Right forelimb (tissue), 1 donor: ENCODE measurements at regions not wholly inside any gene's neighbourhood (a gene's known extent, or its start where the extent isn't known, plus 50 kb on each side); places are given as distances from the start of the nearest gene placed in this dataset.

Experiments used
- DNase-seq: peaks from one replicate; pipeline ENCODE4 v3.0.0-alpha.2; 2018

DNA sequence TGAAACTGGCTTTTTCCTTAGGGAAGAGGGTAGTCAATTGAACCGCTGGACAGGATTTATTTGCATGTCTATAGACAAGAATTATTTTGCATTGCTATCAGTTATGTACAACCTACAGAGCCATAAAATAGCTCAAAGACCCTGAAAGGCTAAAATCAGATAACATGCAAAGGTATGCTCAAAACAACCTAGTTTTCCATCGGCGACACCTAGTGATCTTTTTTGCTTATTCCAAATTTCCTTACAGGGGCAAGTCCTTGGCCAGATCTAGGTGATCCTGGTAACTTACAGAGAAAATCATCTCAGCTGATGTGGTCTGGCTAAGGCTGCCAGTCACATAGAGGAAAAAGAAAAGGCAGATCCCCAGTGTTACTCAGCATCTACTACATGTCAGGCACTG, 141.2 kb upstream of the RPL38 start:
- DNase-seq: no peak

DNA sequence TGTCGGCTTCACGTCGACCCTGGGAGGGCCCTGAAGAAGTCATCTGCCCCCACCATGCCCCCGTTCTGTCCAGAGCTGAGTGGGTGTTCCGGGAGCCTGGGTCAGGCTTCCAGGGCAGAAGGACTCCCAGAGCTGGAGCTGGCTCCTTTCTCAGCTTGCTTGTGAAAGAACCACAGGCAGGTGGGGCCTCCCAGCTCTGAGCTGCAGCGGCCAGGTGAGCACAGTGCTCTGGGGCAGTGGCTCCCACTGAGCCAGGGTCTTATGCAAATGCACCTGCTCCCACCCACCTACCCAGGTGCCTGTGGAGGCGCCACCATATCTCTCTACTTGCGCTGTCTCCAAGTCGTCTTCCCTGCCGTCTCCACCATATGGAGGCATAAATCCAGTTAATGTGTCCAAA, 140.0 kb upstream of the RPL38 start:
- no peak for DNase-seq

DNA sequence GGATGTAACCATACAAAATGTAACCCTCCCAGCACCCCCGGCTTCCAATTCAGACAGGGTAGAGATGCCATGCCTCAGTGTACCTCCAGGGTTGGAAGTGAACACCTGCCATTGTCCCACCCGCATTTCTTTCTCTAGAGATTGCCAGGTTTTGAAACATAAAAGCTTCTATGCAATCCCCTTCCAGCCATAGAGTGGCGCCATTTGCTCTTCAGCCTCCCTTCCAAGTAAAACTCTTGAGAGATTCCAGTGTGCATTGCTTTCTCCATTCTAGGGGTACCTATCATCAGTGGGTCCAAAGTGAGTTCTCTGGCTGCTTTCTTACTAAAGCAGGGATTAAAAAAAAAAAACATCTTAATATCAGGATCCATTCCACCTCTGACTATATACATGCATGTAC, 133.1 kb upstream of the RPL38 start:
- no peak for DNase-seq

DNA sequence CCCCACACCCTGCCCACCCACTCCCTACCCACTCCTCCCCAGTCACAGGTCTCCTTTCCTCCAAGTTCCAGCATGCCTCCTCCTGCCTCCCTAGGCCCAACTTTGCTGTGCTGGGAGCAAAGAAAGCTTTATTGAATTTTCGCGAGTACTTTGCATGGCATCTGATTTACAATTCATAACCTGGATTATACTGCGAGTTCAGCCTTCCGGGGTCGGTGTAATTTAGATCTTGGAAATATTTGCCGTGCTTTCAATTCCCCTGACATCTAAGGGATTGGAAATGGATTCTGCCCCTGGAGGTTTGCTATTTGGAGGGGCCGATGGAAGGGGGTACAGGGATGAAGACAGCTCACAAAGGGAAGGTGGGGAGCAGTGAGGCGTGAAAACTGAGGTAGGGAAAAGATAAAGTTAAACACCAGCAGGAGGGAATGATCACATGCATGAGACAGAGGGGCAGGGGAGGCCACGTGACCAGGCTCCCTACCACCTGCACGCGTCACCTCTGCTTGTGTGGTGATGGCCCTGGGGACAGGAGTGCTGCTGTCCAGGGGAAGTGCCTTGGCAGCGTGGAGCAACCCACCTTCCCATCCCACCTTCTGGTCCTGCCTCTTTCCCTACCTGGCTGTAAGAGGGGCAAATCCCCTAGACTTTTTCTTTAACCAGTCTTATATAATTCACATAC, 132.3 kb upstream of the RPL38 start:
- DNase-seq: no peak

DNA sequence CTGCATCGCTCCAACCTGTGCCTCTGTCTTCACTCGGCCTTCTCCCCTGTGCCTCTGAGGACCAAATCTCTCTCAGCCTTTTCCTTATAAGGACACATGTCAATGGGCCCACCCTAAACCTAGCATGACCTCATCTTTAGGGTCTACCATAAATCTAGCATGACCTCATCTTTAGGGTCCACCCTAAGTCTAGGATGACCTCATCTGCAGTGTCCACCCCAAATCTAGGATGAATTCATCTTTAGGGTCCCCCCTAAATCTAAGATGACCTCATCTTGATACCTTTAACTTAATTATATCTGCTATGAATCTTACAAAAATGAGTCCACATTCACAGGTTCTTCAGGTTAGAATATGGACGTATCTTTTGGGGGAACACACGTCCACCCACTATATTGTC, 131.1 kb upstream of the RPL38 start:
- no peak for DNase-seq

DNA sequence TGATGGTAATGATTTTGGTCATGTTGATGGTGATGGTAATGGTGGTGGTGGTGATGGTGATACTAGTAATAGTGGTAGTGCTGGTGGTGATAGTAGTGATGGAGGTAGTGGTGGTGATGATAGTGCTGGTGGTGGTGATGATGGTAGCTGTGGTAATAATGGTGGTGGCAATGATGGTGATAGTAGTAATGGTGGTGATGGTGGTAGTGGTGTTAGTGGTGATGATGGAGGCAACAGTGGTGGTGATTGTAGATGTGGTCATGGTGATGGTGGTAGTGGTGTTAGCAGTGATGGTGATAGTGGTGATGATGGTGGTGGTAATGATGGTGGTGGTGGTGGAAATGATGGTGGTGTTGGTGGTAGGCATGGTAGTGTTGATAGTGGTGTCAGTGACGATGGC, 127.0 kb upstream of the RPL38 start:
- DNase-seq: no peak

DNA sequence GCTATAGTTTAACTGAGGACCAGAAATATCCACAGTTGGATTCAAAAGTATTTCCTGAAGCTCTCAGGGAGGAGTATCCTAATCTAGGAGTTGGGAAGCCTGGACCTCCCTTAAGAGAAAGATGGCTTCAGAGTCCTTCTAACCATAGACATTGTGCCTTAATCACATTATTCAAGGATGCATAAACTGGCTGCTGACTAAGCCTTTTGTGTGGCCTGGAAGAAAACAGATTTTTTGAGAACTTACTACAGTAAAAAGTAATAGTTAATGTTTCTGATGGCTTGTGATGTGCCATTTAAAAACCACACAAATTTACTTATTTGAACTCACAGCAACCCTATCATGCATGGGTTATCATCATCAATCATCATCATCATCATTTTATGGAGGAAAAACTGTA, 126.2 kb upstream of the RPL38 start:
- no peak for DNase-seq

DNA sequence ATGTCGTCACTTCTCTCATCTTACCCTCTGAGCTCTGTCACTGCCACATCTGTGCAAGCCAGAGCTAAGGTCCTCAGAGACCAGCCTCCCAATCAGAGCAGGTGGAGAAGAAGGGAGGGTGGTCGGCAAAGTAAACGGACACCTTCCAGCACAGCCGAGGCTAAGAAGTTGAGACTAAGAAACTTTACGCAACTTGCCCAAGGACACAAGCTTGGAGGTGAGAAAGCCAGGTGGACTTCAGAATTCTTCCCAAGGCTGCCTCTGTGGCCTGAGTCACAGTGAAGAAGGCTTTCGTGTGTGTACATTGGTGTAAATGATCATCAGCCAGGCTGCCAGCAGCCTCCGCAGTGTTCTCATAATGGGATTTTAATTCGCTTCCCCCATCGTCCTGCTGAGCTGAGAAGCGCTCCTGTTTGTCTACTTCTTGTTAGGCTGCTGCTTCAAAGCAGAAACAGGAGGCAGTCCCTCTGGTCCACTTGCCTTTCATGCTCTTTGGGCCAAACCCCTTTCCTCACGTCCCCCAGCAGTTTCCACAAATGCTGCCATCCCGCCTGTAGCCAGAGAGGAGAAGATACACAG, 125.0 kb upstream of the RPL38 start:
- DNase-seq: no peak

DNA sequence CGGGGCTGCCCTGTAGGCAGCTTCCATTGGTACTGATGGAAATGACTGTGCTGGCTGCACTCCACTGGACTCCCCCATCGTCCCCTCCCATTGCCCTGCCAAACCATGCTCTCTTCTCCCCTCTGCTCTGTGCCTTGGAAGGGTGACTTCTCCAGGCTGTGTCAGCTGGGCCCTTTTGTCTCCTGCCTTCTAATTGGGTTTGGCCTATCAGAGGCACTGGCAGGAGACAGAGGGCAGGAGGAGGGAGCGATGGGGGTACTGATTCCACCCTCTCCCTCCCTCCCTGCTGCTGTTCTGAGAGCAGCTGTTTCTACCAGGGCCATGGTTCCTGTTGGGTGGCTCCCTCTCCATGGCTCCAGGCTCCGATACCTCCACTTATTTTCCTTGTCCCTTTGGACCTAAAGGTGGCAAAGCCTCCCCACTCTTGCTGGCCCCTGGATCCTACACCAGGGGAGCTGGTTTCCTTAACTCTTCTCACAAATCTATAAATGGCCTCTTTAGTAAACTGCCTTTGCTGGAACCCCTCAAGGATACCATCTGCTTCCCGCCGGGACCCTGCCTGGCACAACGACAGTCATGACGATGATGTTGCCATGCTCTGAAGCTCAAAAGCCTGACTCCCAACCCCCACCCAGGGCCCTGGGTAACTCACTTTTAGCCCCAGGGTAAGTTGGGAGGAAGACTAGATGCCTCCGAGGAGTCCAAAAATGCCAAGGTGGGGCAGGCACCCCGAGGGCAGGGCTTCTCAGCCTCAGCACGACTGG, 123.8 kb upstream of the RPL38 start:
- no peak for DNase-seq

DNA sequence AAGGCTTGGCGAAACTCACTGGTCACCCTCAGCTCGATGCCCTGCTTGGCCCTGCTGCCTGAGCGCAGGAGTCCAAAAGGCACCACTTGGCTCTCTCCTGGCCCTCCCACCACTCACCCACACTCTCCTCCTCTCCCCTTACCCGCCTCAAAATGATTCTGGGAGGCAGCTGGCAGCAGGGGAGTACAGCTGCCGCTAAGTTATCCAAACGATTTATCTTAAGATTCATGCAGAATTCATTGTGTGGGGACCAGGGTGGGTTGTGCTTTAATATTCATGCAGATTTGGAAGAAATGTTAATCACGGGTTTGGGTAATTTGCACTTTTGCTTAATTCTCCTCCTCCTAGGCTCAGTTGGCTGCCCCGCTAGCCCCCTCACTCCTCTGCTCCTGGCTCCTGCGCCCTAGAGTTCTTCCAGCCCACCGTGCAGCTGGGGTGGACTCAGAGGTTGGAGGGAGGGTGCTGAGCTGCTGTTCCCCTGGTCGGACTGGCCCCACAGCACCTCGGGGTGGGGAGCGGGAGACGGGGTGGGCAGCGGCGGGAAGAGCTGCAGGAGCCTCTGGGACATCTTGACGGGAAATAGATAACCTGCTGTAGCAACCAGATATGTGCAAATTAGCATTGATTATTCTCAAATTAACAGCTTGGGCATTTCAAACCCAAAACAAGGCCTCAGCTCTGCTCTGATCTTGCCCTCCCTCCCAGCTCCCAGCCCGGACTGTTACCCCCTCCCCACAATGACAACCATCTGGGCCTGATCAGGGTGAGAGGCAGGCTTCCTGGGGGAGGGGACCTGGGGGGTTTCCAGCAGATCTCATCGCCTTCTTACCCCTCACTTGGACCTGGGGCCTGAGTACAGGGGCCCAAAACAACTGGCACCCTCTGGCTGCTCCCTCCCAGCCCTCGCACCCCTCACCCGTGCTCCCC, 122.6 kb upstream of the RPL38 start:
- no peak for DNase-seq

DNA sequence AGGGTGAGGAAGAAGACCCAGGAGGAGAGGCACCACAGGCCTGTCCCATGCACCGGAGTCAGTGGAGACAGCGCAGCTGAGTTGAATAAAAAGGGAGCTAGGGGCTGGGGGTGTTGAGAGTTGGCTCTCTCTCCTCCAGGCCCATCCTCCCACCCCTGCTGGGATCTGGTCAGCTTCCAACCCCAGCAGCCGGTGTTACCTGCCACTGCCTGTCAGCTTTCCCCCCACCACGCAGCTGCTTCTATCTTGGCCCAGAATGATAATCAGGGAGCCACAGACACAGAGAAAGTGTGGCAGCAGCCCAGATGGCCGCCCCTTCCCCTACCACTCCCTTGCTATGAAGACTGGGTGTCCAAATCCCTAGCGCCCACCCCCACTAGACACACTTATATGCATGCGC, 120.6 kb upstream of the RPL38 start:
- DNase-seq: no peak

DNA sequence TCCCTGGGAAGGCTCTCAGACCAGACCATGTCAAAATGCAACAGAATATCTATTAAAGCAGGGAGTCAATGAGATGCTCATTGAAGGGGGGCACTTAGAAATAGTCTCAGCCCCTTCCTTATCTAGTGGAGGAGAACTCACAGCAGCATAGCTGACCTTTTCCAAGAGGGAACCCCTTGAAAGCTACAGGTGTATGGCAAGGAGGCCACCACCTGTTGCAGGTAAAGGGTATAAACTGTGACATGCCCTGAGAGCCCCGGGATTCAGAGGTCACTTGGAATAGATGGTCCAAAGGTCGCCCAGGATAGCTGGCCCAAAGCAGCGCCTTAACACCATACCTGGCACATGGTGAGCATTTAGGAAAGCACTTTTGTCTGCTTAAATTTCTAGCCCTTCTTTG, 120.2 kb upstream of the RPL38 start:
- DNase-seq: no peak

DNA sequence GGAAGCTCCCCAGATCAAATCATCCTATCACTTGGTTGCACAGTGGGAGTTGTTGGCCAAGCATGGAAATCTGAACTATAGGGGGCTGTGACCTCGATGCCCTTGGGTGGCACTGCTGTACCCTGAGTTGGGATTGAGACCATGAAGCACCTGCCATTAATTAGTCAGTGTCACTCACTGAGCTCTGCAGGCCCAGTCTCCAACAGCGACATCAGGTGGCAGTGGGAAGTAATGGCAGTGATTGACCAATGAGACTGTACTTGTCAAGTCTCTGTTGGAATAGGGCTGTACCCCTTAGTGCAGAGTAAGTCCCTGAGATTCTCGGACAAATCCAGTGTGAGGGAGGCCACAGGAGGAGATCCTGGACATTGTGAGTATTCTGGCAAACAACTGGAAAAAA, 118.0 kb upstream of the RPL38 start:
- no peak for DNase-seq

DNA sequence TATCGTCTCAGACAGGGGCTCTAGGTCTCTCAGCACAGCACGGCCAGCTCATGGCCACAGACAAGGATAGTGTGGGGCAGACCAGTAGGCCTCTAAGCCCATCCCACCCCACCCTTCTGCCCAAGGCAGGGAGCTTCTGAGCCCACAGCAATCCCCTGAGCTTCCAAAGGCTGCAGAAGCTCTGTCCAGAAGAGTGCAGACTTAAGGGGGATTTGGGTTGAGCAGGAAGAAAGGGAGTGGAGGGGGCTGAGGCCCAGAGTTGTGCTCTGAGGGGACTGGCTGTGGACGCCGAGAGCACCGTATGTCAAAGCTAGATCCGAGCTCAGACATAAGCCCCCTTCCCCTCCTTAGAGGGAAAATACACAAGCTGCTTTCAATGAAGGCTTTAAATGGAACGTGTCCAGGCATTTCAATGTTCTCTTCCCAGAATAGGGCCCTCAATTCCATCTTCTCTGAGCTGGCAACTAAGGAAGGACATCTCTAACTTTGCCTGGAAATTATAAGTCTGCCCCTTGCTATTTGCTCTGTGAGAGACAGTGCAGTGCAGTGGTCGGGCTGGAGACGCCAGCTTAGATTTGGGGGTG, 116.4 kb upstream of the RPL38 start:
- no peak for DNase-seq

DNA sequence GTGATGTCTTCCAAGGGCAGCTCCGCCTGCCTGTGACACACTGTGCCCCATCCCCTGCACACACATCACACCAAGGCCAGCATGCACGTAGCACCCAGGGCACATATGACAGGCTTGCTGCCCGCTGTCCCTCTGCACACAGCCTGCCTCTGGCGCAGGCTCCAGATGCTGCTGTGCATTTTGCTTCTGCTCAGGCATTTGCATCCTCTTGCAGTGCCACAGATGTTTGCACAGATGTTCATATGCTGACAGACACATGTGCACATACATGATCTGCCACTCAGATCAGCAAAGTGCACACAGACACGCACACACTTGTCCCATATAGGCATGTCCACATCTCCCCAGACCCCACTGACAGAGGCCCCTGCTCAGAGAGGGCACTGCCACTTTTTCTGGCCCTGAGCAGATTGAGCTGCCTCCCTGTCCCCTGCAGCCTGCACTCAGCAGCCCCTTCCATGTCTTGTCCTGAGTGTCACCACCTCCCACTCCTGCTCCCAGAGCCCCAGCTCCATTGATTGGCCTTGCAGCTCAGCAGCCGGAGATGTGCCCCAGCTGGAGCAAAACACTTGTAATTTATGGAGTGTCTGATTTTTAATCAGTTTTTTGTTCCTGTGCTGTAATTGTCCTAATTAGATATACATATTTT, 115.1 kb upstream of the RPL38 start:
- DNase-seq: no peak

DNA sequence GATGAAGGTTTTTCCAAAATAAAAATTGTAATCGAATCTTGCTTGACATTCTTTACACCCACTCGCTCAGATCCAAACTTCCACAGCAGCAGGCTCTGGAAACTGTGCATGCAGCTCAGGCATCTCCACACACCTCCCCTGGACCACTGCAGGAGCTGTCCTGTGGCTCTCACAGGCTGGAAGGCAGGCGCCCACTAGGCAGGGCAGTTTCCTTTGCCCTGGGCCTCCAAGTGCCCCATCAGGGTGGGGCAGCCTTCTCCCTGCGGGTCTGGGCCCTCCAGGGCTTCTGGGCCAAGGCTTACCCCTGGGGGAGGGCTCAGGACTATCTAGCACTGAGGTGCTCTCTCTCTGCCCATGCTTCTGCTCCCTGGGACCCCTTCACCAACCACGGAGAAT, 114.5 kb upstream of the RPL38 start:
- DNase-seq: no peak

DNA sequence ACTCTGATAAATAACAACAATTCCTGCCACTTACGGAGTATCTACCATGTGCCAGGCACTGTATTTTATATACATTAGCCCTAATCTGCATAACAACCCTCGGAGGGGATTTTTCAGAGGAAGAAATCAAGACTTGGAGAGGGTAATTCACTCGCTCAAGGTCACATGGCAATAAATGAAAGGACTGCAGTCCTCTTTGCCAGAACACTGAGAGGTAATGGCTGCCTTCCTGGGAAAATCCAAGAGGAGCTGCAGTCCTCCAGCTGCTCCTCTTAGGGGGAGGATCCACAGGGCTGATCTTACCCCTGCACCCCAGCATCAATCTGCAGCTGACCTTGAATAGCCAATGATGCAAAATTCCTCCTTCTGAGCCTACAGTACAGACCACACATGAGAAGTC, 114.1 kb upstream of the RPL38 start:
- no peak for DNase-seq

DNA sequence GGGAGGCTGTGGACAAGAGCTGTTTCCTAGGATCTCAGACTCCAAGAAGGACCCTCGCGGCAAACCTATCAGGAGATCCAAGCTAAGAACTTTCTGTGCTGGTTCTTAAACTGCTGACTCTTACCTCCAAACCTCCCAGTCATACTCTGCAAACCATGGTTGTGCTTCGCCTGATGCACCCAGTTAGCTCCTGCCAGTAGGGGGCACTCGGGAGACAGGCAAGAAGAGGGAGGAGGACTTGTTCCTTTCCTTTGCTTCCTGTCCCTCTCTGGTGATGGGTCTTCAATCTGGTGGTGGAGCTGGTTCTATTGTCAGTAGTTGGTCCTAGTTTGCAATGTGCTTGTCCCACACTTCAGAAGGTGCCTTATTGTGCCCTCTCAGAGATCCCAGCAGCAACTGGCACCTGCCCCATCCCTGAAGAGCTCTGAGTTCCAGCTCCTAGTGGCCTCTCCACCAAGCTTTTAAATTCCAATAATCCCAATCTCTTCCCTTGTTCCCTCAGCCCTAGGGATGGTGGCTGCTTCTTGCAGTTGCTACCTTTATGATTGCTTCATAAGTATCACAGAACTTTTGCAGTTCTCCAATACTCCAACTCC, 113.5 kb upstream of the RPL38 start:
- DNase-seq: no peak

DNA sequence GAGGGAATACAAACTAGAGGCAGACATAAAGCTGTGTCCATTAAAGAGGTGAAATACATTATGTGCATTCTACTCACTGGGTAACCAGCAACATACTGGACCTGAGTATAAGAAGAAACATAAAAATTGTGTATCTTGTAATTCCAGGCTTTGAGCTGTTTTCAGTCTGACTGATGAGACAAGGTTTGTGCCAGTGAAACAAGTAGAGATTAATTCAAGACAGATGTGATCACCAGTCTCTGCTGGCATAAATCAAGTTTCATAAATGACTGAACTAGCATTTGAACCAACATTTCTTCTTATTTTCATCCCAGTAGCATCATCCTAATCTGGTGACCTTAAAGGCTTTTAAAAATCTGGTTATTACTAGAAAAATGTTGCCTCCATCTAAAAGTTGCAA, 108.8 kb upstream of the RPL38 start:
- no peak for DNase-seq

DNA sequence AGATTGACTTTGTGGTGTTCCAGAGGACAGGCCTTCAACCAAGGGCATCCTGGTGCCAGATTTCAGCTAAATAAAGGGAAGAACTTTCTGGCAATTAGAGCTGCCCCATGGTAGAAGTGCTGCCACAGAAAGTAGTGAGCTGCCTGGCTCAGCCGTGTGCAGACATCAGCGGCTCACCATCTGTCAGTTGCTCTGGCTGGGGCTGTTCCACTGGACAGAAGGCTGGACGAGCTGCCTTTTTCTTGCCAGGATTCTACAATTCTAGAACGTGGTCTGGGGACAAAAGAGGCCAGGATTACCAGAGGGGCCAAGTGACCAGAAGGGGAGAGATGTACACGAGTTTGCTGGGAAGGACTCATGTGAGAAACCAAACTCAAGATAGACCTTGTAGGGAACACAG, 107.0 kb upstream of the RPL38 start:
- no peak for DNase-seq

DNA sequence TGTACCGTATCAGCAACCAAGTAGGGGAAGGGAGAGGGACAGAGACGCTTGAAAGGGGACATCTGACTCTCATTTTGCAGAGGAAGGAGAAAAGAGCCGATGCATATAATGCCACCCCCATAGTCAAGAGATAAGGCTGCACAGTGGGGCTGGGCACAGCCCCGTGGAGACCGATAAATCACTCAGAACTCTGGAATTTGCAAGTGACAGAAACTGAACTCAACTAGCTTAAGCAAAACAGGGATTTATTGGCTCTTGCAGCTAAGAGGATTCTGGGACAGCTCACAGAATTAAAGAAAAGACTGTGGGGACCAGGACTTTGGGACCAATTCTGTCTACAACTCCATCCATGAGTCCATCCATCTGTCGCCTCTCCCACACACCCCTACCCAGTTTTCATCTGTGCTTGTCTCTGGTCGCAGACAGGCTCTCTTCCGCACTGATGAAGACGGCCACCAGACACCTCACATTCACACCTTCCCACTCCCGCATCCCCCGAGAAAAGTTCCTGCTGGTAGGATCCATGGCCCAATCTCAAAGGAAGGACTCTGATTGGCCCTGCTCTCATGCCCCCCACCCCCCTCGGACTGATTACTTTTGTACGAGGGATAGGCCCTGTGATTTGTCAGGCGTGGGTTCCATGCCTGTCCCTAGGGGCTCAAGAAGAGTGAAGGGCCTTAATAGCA, 105.9 kb upstream of the RPL38 start:
- no peak for DNase-seq
